ENCODE measurements at regions not wholly inside any gene's neighbourhood (a gene's known extent, or its start where the extent isn't known, plus 50 kb on each side); places are given as distances from the start of the nearest gene placed in this dataset.

DNA sequence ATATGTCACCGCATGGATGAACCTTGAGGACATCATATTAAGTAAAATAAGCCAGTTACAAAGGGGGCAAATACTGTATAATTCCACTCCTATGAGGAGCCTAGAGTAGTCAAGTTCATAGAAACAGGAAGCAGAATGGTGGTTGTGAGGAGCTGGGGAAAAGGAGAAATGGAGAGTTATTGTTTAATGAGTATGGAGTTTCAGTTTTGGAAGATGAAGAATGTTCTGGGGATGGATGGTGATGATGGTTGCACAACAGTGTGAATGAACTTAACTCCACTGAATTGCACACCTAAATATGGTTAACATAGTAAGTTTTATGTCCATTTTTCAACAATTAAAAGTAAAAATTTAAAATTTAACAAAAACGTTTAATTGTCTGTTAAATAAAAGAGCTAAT lies 220.9 kb upstream of the JUN start:
- DNase-seq = no peak

DNA sequence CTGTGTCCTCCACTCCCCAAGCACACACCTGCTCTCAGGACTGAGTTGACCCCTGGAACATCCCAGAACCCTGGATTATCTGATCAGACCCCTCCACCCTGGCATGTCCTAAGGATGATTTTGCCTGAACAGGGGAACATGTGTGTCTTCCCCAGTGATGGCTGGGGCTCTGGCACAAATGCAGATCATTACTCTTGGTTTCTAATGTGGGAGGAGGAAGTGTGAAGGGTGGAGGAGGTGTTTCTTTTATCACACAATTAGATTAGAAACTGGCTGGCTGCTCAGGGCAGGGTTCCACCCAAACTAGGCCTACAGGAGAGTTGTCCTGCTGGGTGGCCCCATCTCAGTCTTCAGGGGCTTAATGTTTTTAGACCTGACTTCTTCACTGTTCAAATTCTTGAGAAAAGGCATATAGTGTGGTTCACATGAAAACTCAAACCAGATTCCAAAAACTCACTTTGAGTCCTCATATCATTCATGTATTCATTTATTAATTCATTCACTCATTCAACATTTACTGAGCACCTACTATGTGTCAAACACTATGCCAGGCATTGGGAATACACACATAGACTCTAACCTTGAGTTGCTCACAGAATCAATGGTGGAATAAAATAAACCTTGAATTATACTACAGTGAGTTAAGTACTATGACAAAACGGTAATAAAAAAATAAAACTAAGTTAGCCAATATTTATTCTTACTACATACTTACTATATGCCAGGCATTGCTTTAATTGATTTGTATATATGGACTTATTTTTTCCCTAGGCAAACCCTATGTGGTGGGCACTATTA lies 221.8 kb upstream of the JUN start:
- no peak for DNase-seq

DNA sequence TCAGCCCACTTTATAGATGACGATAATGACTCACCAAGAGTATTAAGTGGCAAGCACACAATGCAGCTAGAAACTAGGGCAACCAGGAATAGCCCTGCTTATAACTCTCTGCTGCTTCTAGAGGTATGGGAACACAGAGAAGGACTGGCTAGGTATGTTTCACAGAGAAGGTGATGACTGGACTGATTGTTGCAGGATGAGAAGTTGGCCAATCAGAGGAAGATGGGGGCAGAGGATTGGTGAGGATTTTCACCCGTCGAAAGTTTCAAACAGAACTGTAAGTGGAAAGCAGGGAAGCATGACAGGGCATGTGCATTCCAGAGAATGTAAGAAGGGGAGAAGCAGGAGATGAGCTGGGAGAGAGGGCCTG lies 222.4 kb upstream of the JUN start:
- no peak for DNase-seq

DNA sequence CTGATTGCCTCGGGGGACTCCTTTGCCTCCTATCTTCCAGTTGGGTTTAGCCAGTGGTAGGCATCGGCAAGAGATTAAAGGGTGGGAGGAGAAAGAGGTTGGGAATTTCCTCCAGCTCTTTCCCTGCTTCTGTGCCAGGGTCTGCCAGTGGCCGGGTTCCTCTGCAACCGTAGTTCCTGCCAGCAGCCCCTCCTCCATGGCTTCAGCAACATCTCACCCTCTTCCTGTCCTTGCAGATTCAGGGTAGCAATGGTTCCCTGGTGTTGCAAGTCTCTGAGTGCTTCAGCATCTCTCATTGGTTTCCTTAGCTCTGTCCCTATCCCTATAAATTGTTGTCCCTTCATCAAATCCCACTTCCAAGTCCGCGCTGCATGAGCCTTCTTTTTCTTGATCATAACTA lies 223.1 kb upstream of the JUN start:
- DNase-seq = no peak

DNA sequence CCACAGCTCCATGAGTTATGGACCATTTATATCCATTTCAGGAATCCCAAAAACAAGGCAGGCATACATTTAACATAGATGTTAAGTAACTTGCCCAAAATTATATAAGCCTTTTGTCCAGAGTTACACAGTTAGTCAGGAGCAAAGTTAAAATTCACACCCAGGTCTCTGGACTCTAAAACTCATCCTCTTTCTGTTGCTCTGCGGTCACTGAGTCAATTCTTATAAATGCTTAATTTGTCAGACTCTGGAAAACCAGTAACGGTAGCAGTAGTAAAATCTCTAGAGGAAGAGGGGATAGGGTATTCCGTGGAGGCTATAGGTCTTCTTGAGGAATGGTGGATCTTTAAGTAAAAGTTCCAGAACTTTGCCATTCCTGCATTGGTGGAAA lies 223.6 kb upstream of the JUN start:
- DNase-seq = no peak

DNA sequence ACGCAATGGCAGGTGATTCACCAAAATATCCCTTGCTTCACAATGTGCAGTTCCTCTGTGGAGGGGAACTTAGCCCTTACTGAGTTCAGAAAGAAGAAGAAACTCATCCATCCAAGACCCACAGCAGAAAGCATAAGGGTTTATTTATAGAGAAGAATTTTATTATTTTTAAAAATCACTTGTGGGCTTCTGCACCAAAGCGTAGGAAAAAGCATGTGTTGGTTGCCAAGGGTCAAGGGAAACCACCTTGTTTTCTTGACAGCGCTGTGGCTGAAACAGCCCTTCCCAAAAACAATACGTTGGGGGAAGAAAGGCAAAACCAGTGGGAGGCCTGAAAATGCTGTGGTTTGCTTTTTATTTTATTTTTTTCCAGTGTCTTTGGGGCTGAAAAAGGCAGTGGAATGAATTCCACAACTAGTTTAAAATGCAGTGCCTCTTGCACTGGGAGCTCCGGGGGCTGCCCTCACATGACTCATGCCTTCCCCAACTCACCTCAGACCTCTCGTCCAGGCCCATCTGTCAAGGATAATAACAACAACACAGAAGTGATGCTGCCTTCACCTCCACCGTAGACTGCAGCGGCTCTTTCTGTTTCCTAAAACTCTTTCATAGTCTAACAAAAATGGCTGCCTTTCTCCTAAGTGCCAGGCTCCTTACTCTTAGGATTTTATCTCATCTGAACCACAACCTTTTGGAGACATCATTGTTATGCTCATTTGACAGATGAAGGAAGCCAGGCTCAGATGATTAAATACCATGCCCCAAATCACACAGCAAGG lies 224.2 kb upstream of the JUN start:
- no peak for DNase-seq

DNA sequence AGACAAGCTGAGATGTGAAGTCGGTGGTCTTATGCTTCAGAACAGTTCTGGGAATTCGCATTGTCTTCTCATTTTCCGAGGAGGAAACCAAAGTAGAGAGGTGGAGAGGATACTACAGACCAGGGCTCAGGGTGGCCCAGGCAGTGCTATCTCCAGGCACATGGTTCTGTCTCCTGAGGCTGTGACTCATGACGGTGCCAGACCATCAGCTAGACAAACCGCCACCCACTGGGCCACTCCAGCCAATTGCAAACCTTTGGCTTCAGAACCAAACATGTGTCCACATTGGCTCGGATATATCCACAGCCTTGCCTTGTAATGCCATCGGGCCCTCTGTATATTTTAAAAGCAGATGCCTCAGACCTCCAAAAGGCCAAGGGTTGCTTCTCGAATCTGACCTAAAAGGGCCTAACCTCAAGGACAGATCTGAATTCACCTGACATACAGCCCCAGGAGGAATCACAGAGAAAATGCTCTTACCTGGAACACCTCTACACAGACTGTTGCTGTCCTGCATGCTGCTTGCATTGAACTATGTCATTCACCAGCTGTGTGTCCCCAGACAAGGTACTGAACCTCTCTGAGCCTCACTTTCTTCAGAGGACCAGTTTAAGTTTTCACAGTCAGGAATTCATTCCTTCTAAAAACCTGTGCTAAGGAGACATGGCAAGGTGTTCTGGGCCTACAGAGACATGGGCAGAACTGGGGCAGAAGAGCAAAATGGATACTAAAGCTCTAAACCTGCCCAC lies 224.9 kb upstream of the JUN start:
- no peak for DNase-seq

DNA sequence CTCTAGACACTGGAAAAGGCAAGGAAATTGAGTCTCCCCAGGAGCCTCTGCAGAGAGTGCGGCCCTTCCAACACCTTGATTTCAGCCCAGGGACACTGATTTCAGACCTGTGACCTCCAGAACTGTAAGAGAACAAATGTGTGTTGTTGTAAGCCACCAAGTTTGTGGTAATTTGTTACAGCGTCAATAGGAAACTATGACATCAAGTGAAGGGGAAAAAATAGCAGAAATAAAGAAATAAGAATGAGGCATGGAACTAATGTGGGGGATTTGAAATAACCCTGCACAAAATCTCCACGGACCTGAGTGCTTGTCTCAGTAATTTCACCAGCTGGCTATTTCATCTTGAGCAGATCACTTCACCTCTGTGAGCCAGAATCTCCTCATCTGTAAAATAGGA lies 227.8 kb upstream of the JUN start:
- no peak for DNase-seq

DNA sequence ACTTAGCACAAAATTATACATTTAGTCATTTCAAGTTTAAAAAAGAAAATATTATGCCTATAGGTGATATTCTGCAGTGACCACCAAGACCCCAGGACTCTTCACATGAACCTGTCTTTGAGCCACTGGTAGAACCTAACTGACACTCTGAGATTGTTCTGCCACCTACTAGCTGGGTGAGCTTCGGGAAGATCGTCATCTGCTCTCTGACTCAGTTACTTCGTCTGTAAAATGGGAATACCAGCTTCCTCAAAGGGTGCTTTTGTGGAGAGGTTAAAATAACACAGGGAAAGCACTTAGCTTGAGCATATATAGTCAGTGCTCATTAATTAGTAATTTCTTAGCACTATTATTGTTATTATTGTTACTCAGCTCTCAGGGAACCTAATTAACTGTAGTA lies 228.5 kb upstream of the JUN start:
- DNase-seq = no peak

DNA sequence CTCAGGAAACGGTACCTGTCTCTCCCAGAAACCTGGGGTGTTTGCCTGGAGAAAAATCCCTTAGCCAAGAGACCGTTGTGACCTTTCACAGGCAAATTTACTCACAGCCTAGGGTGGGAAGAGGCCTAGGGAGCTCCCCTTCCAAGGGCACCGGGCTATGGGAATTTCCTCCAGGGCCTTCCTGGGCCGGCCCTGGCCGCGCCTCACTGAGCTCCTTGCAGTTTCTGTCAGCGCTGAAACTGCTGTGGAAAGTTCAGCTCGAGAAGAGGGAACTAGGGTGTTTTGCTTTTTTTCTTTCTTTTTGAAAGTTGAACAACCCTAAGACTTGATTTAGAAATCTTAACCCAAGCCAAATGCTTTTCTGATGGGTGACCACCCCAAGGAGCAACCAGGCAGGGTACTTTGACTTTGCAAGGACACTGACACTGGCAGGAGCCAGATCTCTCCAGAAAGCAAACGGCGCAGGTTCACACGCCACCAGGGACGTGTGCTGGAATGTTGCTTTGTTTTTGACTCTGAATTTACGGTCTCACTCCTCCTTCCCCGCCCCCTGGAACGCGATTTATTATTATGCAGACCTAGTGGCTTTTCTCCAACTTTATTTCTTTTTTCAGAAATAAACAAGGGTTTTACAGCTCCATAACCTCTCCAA lies 229.6 kb upstream of the JUN start:
- peak; percentile 65 for DNase-seq

DNA sequence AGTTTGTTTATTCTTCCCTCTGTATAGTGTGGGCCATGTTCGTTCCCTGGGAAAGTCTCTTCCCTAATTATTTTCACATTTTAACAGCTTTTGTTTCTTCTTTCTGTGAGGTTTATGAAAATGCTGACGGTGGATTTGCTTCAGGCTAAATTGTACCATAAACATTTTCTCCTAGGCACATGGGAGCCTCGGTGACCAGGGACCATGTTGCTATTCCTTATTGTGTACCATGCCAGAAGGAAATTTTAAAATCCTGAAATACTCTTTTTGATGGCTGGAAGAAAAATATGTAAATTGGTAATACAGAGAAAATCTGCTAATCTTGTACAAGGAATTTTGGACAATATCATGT lies 230.1 kb upstream of the JUN start:
- DNase-seq = no peak

DNA sequence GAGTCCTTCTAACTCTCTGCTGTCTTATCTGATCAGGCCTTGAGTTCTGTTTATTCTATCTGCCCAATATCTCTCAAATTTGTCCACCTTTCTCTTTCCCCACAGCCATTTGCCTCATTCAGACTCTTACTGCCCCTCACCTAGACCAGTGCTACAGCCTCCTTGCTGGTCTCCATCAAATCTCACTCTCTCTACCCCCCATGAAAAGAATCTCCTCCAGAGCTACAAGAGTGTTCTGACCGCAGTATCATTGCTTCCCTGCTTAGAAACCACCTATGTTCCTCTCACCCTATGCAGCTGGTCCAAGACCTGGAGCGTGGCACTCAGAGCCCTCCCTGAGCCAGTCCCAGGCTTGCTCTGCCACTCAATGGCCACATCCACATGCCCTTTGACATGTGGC lies 231.0 kb upstream of the JUN start:
- DNase-seq = no peak

DNA sequence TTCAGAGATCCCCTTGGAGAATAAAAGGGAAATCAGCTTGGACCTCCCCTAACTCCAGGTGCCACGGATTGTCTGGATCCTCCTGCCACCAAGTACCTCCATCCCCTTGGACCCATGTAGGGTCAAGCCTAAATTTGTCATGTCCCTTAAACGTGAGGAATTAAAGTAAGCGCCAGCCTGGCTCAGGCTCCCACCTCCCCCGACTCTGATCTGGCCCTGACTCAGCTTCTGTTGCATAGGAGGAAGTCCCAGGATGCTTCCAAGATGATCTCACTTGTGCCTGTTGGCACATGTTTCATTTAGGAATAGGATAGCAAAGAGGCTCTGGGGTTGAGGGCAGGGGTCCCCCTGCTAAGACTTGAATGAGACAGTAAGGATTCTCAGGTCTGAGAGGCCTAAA lies 231.9 kb upstream of the JUN start:
- no peak for DNase-seq

DNA sequence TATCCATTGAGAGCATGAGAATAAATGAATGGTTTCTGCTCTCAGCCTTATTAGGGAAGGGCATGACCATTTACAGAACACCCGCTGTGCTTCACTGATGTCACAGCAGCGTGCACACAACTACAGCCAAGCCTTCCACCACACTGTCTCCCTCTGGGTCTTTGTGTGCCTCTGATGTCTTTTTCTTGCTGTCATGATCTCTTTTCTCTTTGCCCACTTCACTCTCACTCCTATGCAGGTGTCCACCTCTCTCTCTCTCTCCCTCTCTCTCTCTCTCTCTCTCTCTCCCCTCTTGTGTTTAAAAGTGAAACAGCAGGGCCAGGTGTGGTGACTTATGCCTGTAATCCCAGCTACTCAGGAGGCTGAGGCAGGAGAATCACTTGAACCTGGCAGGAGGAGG lies 232.5 kb upstream of the JUN start:
- no peak for DNase-seq

DNA sequence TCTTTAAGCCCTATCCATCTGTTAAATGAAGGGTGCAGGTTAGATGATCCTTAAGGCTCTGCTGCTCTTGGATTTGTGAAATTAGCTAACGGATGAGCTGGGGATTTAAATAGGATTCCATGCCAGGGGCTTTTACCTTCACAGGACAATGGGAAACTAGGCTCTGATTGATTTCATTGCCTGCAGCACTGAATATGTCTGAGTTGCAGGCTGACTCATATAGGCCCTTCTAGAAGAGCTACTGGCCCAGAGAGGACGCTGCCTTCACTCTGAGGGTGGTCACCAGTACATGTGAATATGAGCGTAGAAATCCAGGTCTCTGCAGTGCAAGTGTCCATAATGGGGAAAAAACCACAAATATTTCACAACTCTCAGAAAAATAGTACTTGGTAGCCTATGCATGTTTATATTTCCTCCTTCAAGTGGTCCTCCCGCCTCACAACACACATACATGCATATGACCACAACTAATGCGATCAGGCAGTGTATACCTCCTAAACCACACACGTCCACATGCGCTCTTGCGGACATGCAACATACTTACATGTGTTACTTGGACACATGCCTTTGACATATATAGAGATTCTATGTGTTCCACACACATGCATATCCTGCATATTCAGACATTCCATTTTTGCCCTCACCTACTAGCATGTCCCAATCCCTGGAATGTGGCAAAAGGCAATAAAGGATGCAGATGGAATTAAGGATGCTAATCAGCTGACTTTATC lies 233.8 kb upstream of the JUN start:
- no peak for DNase-seq

DNA sequence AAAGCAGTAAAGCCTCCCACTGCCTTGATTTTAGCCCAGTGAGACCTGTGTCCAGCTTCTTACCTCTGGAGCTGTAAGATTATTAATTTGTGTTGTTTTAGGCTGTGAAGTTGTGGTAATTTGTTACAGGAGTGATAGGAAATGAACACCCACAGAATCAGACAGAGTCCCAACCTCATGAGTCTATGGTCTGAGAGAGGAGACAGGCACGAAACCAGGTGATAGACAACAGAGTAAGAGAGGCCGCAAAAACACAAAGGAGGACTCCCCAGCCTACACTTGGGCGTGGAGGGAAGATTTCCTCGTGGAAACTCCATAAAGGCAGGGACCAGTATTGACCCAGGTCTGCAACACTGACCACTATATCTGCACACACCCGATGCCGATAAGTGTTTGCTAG lies 234.6 kb upstream of the JUN start:
- DNase-seq = no peak

DNA sequence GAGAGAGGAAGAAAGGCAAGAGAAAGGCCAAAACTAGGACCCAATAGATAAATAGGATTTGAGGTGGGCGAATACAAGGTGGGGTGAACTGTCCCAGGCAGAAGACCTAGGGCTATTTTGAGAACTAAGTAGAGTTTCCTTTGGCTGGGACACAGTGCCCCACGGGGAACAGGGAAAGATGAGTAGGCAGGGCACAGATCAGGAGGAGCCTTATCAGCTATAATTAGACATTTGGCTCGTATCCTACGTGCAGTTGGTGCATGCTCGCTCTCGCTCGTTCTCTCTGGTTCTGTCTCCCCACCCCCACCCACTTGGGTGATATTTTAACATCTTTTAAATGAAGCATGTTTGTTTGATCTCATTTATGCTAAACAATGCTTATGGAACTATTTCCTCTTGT lies 235.0 kb upstream of the JUN start:
- no peak for DNase-seq

DNA sequence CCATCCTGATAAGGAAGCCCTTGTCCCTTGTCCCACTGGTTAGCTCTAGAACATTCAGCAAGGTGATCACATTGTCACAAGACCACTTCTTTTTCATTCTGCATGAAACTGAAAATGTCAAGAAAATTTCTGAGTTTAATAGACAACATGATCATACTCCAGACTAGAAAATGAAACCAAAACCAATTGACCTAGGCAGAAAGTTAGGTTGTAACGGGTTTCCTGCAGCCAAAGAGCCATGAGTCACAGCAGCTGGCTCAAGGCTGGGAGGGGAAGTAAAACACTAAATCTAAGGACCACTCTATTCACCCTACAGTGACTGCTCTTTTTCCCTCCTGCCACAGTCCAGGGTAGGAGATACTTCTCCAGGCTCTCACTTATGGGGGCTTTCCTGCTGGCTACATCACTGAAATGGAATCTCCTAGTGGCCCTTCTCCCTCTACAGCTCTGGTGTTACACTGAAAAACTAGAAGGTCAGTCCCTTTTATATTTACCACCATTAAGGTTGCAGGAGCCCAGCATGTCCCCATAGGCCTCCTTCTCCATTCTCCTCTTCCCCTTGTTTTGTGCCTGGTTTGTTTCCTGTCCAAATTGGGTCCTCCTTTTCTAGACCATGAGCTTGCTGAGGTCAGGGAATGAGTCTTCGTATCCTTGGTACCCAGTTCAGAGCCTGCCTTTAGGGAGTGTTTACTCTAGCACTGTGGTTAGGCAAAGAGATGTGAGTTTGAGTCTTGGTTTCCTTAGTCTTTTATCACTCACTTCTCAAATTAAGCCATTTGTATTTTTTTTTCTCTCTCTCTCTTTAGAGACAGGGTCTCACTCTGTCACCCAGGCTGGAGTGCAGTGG lies 236.5 kb upstream of the JUN start:
- peak; percentile 53 for DNase-seq

DNA sequence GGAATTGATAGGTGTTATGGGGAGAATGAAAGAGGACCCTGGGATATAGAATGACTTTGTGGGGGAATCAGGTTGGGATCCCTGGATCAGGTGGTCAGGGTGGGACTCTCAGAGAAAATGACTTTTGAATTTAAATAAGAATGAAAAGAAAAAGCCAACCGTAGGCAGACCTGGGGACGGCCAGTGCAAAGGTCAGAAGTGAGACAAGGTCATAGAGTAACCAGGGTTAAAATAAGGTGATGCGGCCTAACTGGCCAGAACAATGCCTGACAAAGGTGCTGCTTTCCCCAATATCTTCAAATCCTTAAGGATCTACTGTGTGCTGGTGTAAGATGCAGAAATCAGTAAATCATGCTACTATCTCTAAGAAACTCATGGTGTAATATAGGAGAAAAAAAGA lies 238.4 kb upstream of the JUN start:
- no peak for DNase-seq

DNA sequence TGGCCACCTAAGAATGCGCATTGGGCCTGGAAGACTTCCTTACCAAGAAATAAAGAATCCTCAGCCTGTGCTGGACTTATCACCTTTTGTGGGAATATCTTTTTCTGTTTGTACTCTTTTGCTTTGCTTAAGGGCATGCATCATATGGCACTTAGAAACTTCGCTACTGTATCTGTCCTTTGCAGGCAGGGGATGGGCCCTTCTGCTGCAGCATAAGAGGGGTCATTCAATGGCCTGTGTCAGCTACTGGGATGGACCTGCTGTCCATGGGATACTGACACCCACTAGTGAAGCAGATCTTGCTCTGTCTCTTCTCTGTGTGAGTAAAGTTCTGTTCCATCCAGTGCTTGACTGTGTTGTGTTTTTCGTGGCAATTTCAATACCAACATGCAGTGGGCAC lies 239.0 kb upstream of the JUN start:
- no peak for DNase-seq

DNA sequence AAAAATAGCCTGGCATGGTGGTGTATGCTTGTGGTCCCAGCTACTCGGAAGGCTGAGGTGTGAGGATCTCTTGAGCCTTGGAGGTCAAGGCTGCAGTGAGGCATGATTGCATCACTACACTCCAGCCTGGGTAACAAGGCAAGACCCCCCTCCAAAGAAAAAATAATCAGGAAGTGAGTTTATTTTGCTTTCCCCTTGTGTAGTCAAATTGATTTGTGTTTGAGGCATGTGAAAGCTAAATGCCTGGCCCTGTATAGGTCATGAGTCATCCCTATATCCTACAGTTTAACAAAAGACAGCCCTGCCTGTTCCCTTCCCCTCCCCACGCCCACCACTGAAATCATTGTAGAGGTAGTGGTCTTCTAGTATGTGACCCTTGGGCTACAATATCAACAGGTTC lies 241.4 kb upstream of the JUN start:
- no peak for DNase-seq

All from muscle of arm (tissue), 1 donor.